ENCODE measurements at regions not wholly inside any gene's neighbourhood (a gene's known extent, or its start where the extent isn't known, plus 50 kb on each side); places are given as distances from the start of the nearest gene placed in this dataset.

DNA sequence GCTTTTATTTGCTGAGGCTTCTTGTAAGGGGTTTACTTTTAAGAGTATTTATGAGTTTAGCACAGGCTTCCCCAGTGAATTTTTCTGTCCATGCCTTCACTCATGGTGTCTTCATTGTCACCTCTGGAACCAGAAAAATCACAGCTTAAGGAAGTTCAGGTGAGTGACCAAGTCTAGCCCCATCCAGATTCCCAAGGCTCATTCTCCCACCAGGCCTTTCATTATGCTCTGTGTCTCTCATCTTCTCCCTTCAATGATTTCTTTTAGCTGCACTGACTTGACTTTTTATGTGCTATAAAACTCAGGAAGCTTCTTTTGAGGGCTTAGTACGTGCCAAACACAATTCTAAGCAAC, 64.9 kb upstream of the NEDD9 start:
- no peak for TF ChIP-seq CTCF (IDR thresholded peaks at IDR 0.05; ENCODE audit: low read length)
- TF ChIP-seq EZH2 (optimal IDR thresholded peaks at IDR 0.05; ENCODE audit: low read depth, low read length), result no peak
